ENCODE measurements at regions not wholly inside any gene's neighbourhood (a gene's known extent, or its start where the extent isn't known, plus 50 kb on each side); places are given as distances from the start of the nearest gene placed in this dataset.

- TF ChIP-seq CTCF (conservative IDR thresholded peaks at IDR 0.05; ENCODE audit: low read depth in 2 of 2) (no peak), CREB1 (CRISPR knock-in tag; IDR thresholded peaks at IDR 0.05; ENCODE audit: low read depth) (no peak), EZH2 (IDR thresholded peaks at IDR 0.05; ENCODE audit: low read depth, unreplicated experiment) (no peak), EZH2phosphoT487 (IDR thresholded peaks at IDR 0.05; ENCODE audit: unreplicated experiment) (no peak), REST (IDR thresholded peaks at IDR 0.05; ENCODE audit: unreplicated experiment) (no peak), POLR2AphosphoS5 (IDR thresholded peaks at IDR 0.05; ENCODE audit: low read depth) (no peak), STAT1 (IDR thresholded peaks at IDR 0.05; ENCODE audit: unreplicated experiment) (no peak), ETS1 (IDR thresholded peaks at IDR 0.05) (no peak), JUNB (IDR thresholded peaks at IDR 0.05; ENCODE audit: unreplicated experiment) (no peak), ZNF114 (CRISPR knock-in tag; IDR thresholded peaks at IDR 0.05) (no peak), ZNF462 (CRISPR knock-in tag; IDR thresholded peaks at IDR 0.05) (no peak), ZNF331 (CRISPR knock-in tag; IDR thresholded peaks at IDR 0.05; ENCODE audit: low read depth) (no peak)
Measured at GRCh38 chr10:37496061-37496460, 361.3 kb downstream of the ZNF248 start.
